SK-N-MC (cell line): ENCODE measurements at regions not wholly inside any gene's neighbourhood (a gene's known extent, or its start where the extent isn't known, plus 50 kb on each side); places are given as distances from the start of the nearest gene placed in this dataset.

Experiments
- EZH2 ChIP-seq: fragments of 200-600 bp; sonication (generic); IDR thresholded peaks from one replicate; pipeline ENCODE4 v1.6.1; 2017; ENCODE audit warnings: antibody characterized with exemption
- FOXP2 ChIP-seq: optimal IDR thresholded peaks from 2 replicates; pipeline ENCODE3; 2011; ENCODE audit warnings: mild to moderate bottlenecking, moderate library complexity; ENCODE audit not compliant: insufficient read depth; ENCODE audit errors: extremely low read length, control extremely low read depth
- POLR2AphosphoS5 ChIP-seq: IDR thresholded peaks from 2 replicates; pipeline ENCODE4 v1.6.1; 2012; ENCODE audit warnings: mild to moderate bottlenecking, low read depth, low read length, borderline replicate concordance

GRCh38 chr6:26290941-26291340 is 74.1 kb upstream of the BTN3A2 start:
- TF ChIP-seq POLR2AphosphoS5 (no peak), EZH2 (no peak), FOXP2 (no peak)
